HEK293 (cell line): ENCODE measurements at regions not wholly inside any gene's neighbourhood (a gene's known extent, or its start where the extent isn't known, plus 50 kb on each side); places are given as distances from the start of the nearest gene placed in this dataset.

ENCODE experiments used
- CTCF ChIP-seq: fragments of 450-650 bp; formaldehyde crosslinking; IDR thresholded peaks from 2 replicates; pipeline ENCODE4 v1.5.1; 2016; ENCODE audit warnings: missing biosample characterization, missing genetic modification characterization
- YY1 ChIP-seq: fragments of 450-650 bp; formaldehyde crosslinking; IDR thresholded peaks from 2 replicates; pipeline ENCODE4 v1.5.1; 2018; ENCODE audit warnings: missing biosample characterization, missing genetic modification characterization
- ZNF146 ChIP-seq: fragments of 450-650 bp; formaldehyde crosslinking; IDR thresholded peaks from 2 replicates; pipeline ENCODE4 v1.5.1; 2016; ENCODE audit warnings: missing biosample characterization, missing genetic modification characterization

GRCh38 chr13:111614009-111614408 is 293.6 kb downstream of the TEX29 start:
- no peak for TF ChIP-seq CTCF
- no peak for TF ChIP-seq YY1 (tag by site-specific recombination)
- no peak for TF ChIP-seq ZNF146 (tag by site-specific recombination)
